HEK293 (cell line): ENCODE measurements at regions not wholly inside any gene's neighbourhood (a gene's known extent, or its start where the extent isn't known, plus 50 kb on each side); places are given as distances from the start of the nearest gene placed in this dataset.

Source experiments
- ZNF302 ChIP-seq: fragments of 450-650 bp; formaldehyde crosslinking; IDR thresholded peaks from 2 replicates; pipeline ENCODE4 v1.5.1; 2016; ENCODE audit warnings: missing biosample characterization, missing genetic modification characterization, low read depth
- TF ChIP-seq, protein P1 (sequence below): fragments of 450-650 bp; formaldehyde crosslinking; IDR thresholded peaks from 2 replicates; pipeline ENCODE4 v1.5.1; 2016; ENCODE audit warnings: missing biosample characterization, missing genetic modification characterization, low read depth

DNA sequence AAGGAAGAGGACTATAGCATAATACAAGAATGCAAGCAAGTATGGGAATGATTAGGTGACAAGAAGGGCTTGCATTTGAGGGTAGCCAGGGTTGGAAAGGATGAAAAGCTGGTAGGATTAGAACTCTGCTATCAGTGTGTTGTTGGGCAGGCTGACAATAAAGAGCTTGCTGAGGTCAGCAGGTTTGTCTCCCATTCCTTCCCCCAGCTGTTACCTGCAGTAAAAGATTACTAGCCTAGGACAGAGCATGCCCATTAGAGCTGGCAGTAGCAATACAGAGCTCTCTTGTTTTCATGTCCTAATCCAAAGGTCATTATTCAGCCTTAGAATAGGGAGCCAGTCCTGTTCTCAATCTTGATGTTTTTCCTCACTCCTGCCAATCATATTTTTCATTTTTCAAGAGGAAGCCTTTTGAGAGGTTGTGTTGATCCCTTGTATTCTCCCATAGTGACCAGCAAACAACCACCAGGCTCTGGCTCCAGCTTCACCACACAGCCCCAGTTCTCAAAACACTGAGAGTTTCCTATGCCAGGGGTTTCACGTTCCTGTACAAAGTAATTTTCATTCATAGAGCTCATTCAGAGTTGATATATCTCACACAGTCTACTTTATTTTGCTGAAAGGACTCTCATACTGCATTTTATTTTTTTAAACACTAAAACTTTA lies 71.7 kb downstream of the OR2K2 start:
- TF ChIP-seq ZNF302 (tag by site-specific recombination): no peak
- TF ChIP-seq, protein P1, sequence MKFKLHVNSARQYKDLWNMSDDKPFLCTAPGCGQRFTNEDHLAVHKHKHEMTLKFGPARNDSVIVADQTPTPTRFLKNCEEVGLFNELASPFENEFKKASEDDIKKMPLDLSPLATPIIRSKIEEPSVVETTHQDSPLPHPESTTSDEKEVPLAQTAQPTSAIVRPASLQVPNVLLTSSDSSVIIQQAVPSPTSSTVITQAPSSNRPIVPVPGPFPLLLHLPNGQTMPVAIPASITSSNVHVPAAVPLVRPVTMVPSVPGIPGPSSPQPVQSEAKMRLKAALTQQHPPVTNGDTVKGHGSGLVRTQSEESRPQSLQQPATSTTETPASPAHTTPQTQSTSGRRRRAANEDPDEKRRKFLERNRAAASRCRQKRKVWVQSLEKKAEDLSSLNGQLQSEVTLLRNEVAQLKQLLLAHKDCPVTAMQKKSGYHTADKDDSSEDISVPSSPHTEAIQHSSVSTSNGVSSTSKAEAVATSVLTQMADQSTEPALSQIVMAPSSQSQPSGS: no peak
